HG02870 (cell line): ENCODE measurements at regions not wholly inside any gene's neighbourhood (a gene's known extent, or its start where the extent isn't known, plus 50 kb on each side); places are given as distances from the start of the nearest gene placed in this dataset.

Source experiments
- ATAC-seq: cut with Tn5 transposase; IDR thresholded peaks from one replicate; pipeline ENCODE4 v1.9.1; 2021; ENCODE audit warnings: mild to moderate bottlenecking, moderate library complexity; ENCODE audit not compliant: unreplicated experiment

- no peak for ATAC-seq
Observed at GRCh38 chr3:184632551-184633236, 71.1 kb downstream of the EPHB3 start.
